NCI-H82 treated with DMSO at 0.1 percent for 48 hours (cell line): ENCODE measurements at regions not wholly inside any gene's neighbourhood (a gene's known extent, or its start where the extent isn't known, plus 50 kb on each side); places are given as distances from the start of the nearest gene placed in this dataset.
A peak's percentile ranks its signal among the peaks of the same experiment; 100 is the strongest.

ENCODE experiments used
- DNase-seq: peaks from one replicate; lab custom pipeline; 2025; ENCODE audit not compliant: unreplicated experiment; lab: John Stamatoyannopoulos, UW

- DNase-seq, result no peak
Measured at GRCh38 chr2:8277921-8278571, 403.8 kb upstream of the ID2 start.

GRCh38 chr2:8278709-8279354 lies 403.0 kb upstream of the ID2 start:
- no peak for DNase-seq

- no peak for DNase-seq
Measured at GRCh38 chr2:8279506-8279905, 402.4 kb upstream of the ID2 start.

GRCh38 chr2:8281234-8281633 lies 400.6 kb upstream of the ID2 start:
- no peak for DNase-seq

- peak; percentile 40 for DNase-seq
Measured at GRCh38 chr2:8281950-8282857, 399.7 kb upstream of the ID2 start.

- no peak for DNase-seq
Measured at GRCh38 chr2:8282858-8283252, 399.0 kb upstream of the ID2 start.

- no peak for DNase-seq
Measured at GRCh38 chr2:8285081-8285480, 396.8 kb upstream of the ID2 start.

GRCh38 chr2:8285898-8286297 lies 396.0 kb upstream of the ID2 start:
- no peak for DNase-seq

GRCh38 chr2:8288206-8288605 lies 393.6 kb upstream of the ID2 start:
- no peak for DNase-seq

GRCh38 chr2:8289111-8289510 lies 392.7 kb upstream of the ID2 start:
- DNase-seq, result no peak

GRCh38 chr2:8290771-8291352 lies 391.0 kb upstream of the ID2 start:
- DNase-seq, result no peak

- no peak for DNase-seq
Measured at GRCh38 chr2:8296306-8296705, 385.6 kb upstream of the ID2 start.

- DNase-seq, result no peak
Measured at GRCh38 chr2:8297376-8298231, 384.3 kb upstream of the ID2 start.

GRCh38 chr2:8298783-8299182 lies 383.1 kb upstream of the ID2 start:
- no peak for DNase-seq

- DNase-seq, result no peak
Measured at GRCh38 chr2:8300216-8300615, 381.6 kb upstream of the ID2 start.

GRCh38 chr2:8300905-8301304 lies 381.0 kb upstream of the ID2 start:
- DNase-seq, result no peak

GRCh38 chr2:8303322-8303832 lies 378.5 kb upstream of the ID2 start:
- no peak for DNase-seq

- no peak for DNase-seq
Measured at GRCh38 chr2:8304821-8305766, 376.8 kb upstream of the ID2 start.
